Stimulated activated naive B cell treated with anti-CD40 and anti-IgM and Interleukin-4, amounts not matched to agents 10 μg/mL and 1 μg/mL and 100 μg/mL, for 72 hours (primary cell): ENCODE measurements at regions not wholly inside any gene's neighbourhood (a gene's known extent, or its start where the extent isn't known, plus 50 kb on each side); places are given as distances from the start of the nearest gene placed in this dataset.
A peak's percentile ranks its signal among the peaks of the same experiment; 100 is the strongest.

Source experiments
- ATAC-seq, 2 donors: fragments of 150-1000 bp; cut with Tn5 transposase; replicated peaks; 2 replicates each; pipeline ENCODE4 v1.10.0; 2021; ENCODE audit warnings: moderate library complexity in 1 of 2
- DNase-seq: peaks from one replicate; pipeline ENCODE4 v3.0.0; 2021
- H3K27ac Mint-ChIP-seq: one replicate; pipeline ENCODE4 v1.8.0; 2022; ENCODE audit warnings: mild to moderate bottlenecking, mixed read lengths
- H3K27me3 Mint-ChIP-seq, 2 donors: one replicate each; pipeline ENCODE4 v1.8.0; 2022; ENCODE audit warnings: mixed read lengths in 2 of 2
- H3K36me3 Mint-ChIP-seq, 2 donors: one replicate each; pipeline ENCODE4 v1.8.0; 2022; ENCODE audit warnings: mixed read lengths in 2 of 2, mild to moderate bottlenecking in 1 of 2
- H3K4me1 Mint-ChIP-seq, 2 donors: one replicate each; pipeline ENCODE4 v1.8.0; 2022; ENCODE audit warnings: mixed read lengths in 2 of 2, mild to moderate bottlenecking in 1 of 2
- H3K4me3 Mint-ChIP-seq, 2 donors: one replicate each; pipeline ENCODE4 v1.8.0; 2022; ENCODE audit warnings: mild to moderate bottlenecking in 2 of 2, mixed read lengths in 2 of 2, moderate library complexity in 1 of 2
- H3K9me3 Mint-ChIP-seq, 2 donors: one replicate each; pipeline ENCODE4 v1.8.0; 2022; ENCODE audit warnings: mixed read lengths in 2 of 2, mild to moderate bottlenecking in 1 of 2

- Mint-ChIP-seq H3K4me1 (no peaks in the 10 kb centered on the region), H3K36me3 (no peaks in the 10 kb centered on the region), H3K27ac (no peak overlapping the region), H3K27me3 (no peaks in the 10 kb centered on the region), H3K4me3 (no peak overlapping the region), H3K9me3 (peaks cover 0 to 1% of the 10 kb centered on the region in 2 donors)
- ATAC-seq (no peak), DNase-seq (no peak)
Measured at GRCh38 chr4:32112891-32113290, 1392.7 kb downstream of the PCDH7 start.

GRCh38 chr4:32117693-32118092 lies 1397.5 kb downstream of the PCDH7 start:
- Mint-ChIP-seq H3K4me1 (no peaks in the 10 kb centered on the region), H3K36me3 (no peaks in the 10 kb centered on the region), H3K9me3 (peaks cover 0 to 2% of the 10 kb centered on the region in 2 donors), H3K27me3 (no peaks in the 10 kb centered on the region), H3K27ac (no peak overlapping the region), H3K4me3 (no peak overlapping the region)
- no peak for DNase-seq
- no peak for ATAC-seq

GRCh38 chr4:32119907-32120306 lies 1399.7 kb downstream of the PCDH7 start:
- H3K4me1 Mint-ChIP-seq = no peaks in the 10 kb centered on the region
- H3K27me3 Mint-ChIP-seq = no peaks in the 10 kb centered on the region
- DNase-seq = no peak
- no peak for ATAC-seq
- H3K27ac Mint-ChIP-seq = no peak overlapping the region
- H3K4me3 Mint-ChIP-seq = no peak overlapping the region
- peaks cover 0 to 2% of the 10 kb centered on the region in 2 donors for H3K9me3 Mint-ChIP-seq
- no peaks in the 10 kb centered on the region for H3K36me3 Mint-ChIP-seq

- Mint-ChIP-seq H3K4me1 (no peaks in the 10 kb centered on the region), H3K36me3 (no peaks in the 10 kb centered on the region), H3K27ac (no peak overlapping the region), H3K9me3 (peaks cover 3 to 4% of the 10 kb centered on the region in 2 donors), H3K27me3 (no peaks in the 10 kb centered on the region), H3K4me3 (no peak overlapping the region)
- DNase-seq (no peak), ATAC-seq (no peak)
Measured at GRCh38 chr4:32128549-32128948, 1408.4 kb downstream of the PCDH7 start.

GRCh38 chr4:32129967-32130366 lies 1409.8 kb downstream of the PCDH7 start:
- H3K4me1 Mint-ChIP-seq = no peaks in the 10 kb centered on the region
- ATAC-seq = no peak
- no peak overlapping the region for H3K27ac Mint-ChIP-seq
- no peak for DNase-seq
- H3K4me3 Mint-ChIP-seq = no peak overlapping the region
- no peaks in the 10 kb centered on the region for H3K27me3 Mint-ChIP-seq
- H3K36me3 Mint-ChIP-seq = no peaks in the 10 kb centered on the region
- H3K9me3 Mint-ChIP-seq = peaks cover 3 to 4% of the 10 kb centered on the region in 2 donors

- no peaks in the 10 kb centered on the region for H3K27me3 Mint-ChIP-seq
- no peaks in the 10 kb centered on the region for H3K36me3 Mint-ChIP-seq
- no peak overlapping the region for H3K4me3 Mint-ChIP-seq
- no peaks in the 10 kb centered on the region for H3K4me1 Mint-ChIP-seq
- peaks cover 4 to 6% of the 10 kb centered on the region in 2 donors for H3K9me3 Mint-ChIP-seq
- ATAC-seq = no peak
- no peak overlapping the region for H3K27ac Mint-ChIP-seq
- no peak for DNase-seq
Measured at GRCh38 chr4:32133141-32133540, 1413.0 kb downstream of the PCDH7 start.

- H3K27me3 Mint-ChIP-seq = no peaks in the 10 kb centered on the region
- ATAC-seq (no peak), DNase-seq (no peak)
- no peak overlapping the region for H3K27ac Mint-ChIP-seq
- peaks cover 4 to 6% of the 10 kb centered on the region in 2 donors for H3K9me3 Mint-ChIP-seq
- no peak overlapping the region for H3K4me3 Mint-ChIP-seq
- no peaks in the 10 kb centered on the region for H3K4me1 Mint-ChIP-seq
- H3K36me3 Mint-ChIP-seq = no peaks in the 10 kb centered on the region
Measured at GRCh38 chr4:32133734-32134133, 1413.6 kb downstream of the PCDH7 start.

GRCh38 chr4:32135642-32136041 lies 1415.5 kb downstream of the PCDH7 start:
- no peaks in the 10 kb centered on the region for H3K27me3 Mint-ChIP-seq
- ATAC-seq (no peak), DNase-seq (no peak)
- no peak overlapping the region for H3K27ac Mint-ChIP-seq
- no peaks in the 10 kb centered on the region for H3K36me3 Mint-ChIP-seq
- no peaks in the 10 kb centered on the region for H3K4me1 Mint-ChIP-seq
- no peak overlapping the region for H3K4me3 Mint-ChIP-seq
- peaks cover 4 to 5% of the 10 kb centered on the region in 2 donors for H3K9me3 Mint-ChIP-seq

- Mint-ChIP-seq H3K4me3 (no peak overlapping the region), H3K9me3 (peaks cover 5 to 6% of the 10 kb centered on the region in 2 donors), H3K4me1 (no peaks in the 10 kb centered on the region), H3K27me3 (no peaks in the 10 kb centered on the region), H3K36me3 (no peaks in the 10 kb centered on the region), H3K27ac (no peak overlapping the region)
- ATAC-seq (no peak), DNase-seq (no peak)
Measured at GRCh38 chr4:32136081-32136787, 1416.1 kb downstream of the PCDH7 start.

GRCh38 chr4:32140636-32141035 lies 1420.5 kb downstream of the PCDH7 start:
- Mint-ChIP-seq H3K36me3 (no peaks in the 10 kb centered on the region), H3K4me1 (no peaks in the 10 kb centered on the region), H3K4me3 (no peak overlapping the region), H3K27ac (no peak overlapping the region), H3K27me3 (no peaks in the 10 kb centered on the region), H3K9me3 (peaks cover 4 to 9% of the 10 kb centered on the region in 2 donors)
- ATAC-seq (peak in 1 of 2 donors; percentile 10), DNase-seq (no peak)

GRCh38 chr4:32142075-32142474 lies 1421.9 kb downstream of the PCDH7 start:
- no peak overlapping the region for H3K4me3 Mint-ChIP-seq
- ATAC-seq (no peak), DNase-seq (no peak)
- H3K27ac Mint-ChIP-seq = no peak overlapping the region
- H3K9me3 Mint-ChIP-seq = peaks cover 4 to 7% of the 10 kb centered on the region in 2 donors
- H3K27me3 Mint-ChIP-seq = no peaks in the 10 kb centered on the region
- H3K4me1 Mint-ChIP-seq = no peaks in the 10 kb centered on the region
- no peaks in the 10 kb centered on the region for H3K36me3 Mint-ChIP-seq

GRCh38 chr4:32145987-32146386 lies 1425.8 kb downstream of the PCDH7 start:
- Mint-ChIP-seq H3K27ac (no peak overlapping the region), H3K4me1 (no peaks in the 10 kb centered on the region), H3K27me3 (no peaks in the 10 kb centered on the region), H3K36me3 (no peaks in the 10 kb centered on the region), H3K9me3 (peaks cover 1 to 6% of the 10 kb centered on the region in 2 donors), H3K4me3 (no peak overlapping the region)
- no peak for ATAC-seq
- DNase-seq = no peak

GRCh38 chr4:32147446-32148085 lies 1427.4 kb downstream of the PCDH7 start:
- DNase-seq (no peak), ATAC-seq (no peak)
- Mint-ChIP-seq H3K9me3 (peaks cover 0 to 6% of the 10 kb centered on the region in 2 donors), H3K4me3 (no peak overlapping the region), H3K27me3 (no peaks in the 10 kb centered on the region), H3K27ac (no peak overlapping the region), H3K4me1 (no peaks in the 10 kb centered on the region), H3K36me3 (no peaks in the 10 kb centered on the region)

GRCh38 chr4:32148111-32148666 lies 1428.0 kb downstream of the PCDH7 start:
- Mint-ChIP-seq H3K9me3 (peaks cover 0 to 6% of the 10 kb centered on the region in 2 donors), H3K27ac (no peak overlapping the region), H3K36me3 (no peaks in the 10 kb centered on the region), H3K4me1 (no peaks in the 10 kb centered on the region), H3K27me3 (no peaks in the 10 kb centered on the region), H3K4me3 (no peak overlapping the region)
- ATAC-seq (no peak), DNase-seq (no peak)

- no peak for ATAC-seq
- no peaks in the 10 kb centered on the region for H3K27me3 Mint-ChIP-seq
- no peaks in the 10 kb centered on the region for H3K36me3 Mint-ChIP-seq
- no peak overlapping the region for H3K27ac Mint-ChIP-seq
- no peak for DNase-seq
- peaks cover 2 to 7% of the 10 kb centered on the region in 2 donors for H3K9me3 Mint-ChIP-seq
- no peaks in the 10 kb centered on the region for H3K4me1 Mint-ChIP-seq
- no peak overlapping the region for H3K4me3 Mint-ChIP-seq
Measured at GRCh38 chr4:32158961-32159360, 1438.8 kb downstream of the PCDH7 start.
